G401.6 (cell line): ENCODE measurements at regions not wholly inside any gene's neighbourhood (a gene's known extent, or its start where the extent isn't known, plus 50 kb on each side); places are given as distances from the start of the nearest gene placed in this dataset.

ENCODE experiments used
- FAIRE-seq: peaks from 2 replicates; lab custom pipeline; 2012; peaks lifted over from hg19 to GRCh38; lab: Jason Lieb, UNC

GRCh38 chr10:31644931-31645633 is 283.5 kb downstream of the ARHGAP12 start:
- FAIRE-seq, result no peak

GRCh38 chr10:31642281-31642680 is 286.4 kb downstream of the ARHGAP12 start:
- no peak for FAIRE-seq

- no peak for FAIRE-seq
These were observed 293.1 kb downstream of the ARHGAP12 start for GRCh38 chr10:31635415-31636065.

GRCh38 chr10:31635009-31635408 is 293.6 kb downstream of the ARHGAP12 start:
- no peak for FAIRE-seq

- no peak for FAIRE-seq
These were observed 297.6 kb downstream of the ARHGAP12 start for GRCh38 chr10:31630861-31631567.

- FAIRE-seq, result no peak
These were observed 303.1 kb downstream of the ARHGAP12 start for GRCh38 chr10:31625566-31625965.

- no peak for FAIRE-seq
These were observed 304.0 kb downstream of the ARHGAP12 start for GRCh38 chr10:31624611-31625010.

GRCh38 chr10:31623947-31624346 is 304.7 kb downstream of the ARHGAP12 start:
- no peak for FAIRE-seq

GRCh38 chr10:31623466-31623865 is 304.4 kb downstream of the ZEB1 start:
- no peak for FAIRE-seq

GRCh38 chr10:31622978-31623377 is 304.0 kb downstream of the ZEB1 start:
- no peak for FAIRE-seq

- no peak for FAIRE-seq
These were observed 302.7 kb downstream of the ZEB1 start for GRCh38 chr10:31621733-31622132.

GRCh38 chr10:31620226-31621151 is 301.5 kb downstream of the ZEB1 start:
- no peak for FAIRE-seq

- no peak for FAIRE-seq
These were observed 300.6 kb downstream of the ZEB1 start for GRCh38 chr10:31619531-31620061.

GRCh38 chr10:31618541-31619291 is 299.7 kb downstream of the ZEB1 start:
- no peak for FAIRE-seq

GRCh38 chr10:31617757-31618156 is 298.7 kb downstream of the ZEB1 start:
- no peak for FAIRE-seq

- FAIRE-seq, result no peak
These were observed 298.1 kb downstream of the ZEB1 start for GRCh38 chr10:31617133-31617532.

- FAIRE-seq, result no peak
These were observed 296.1 kb downstream of the ZEB1 start for GRCh38 chr10:31615129-31615528.

- FAIRE-seq, result no peak
These were observed 295.6 kb downstream of the ZEB1 start for GRCh38 chr10:31614611-31615010.

- FAIRE-seq, result no peak
These were observed 293.1 kb downstream of the ZEB1 start for GRCh38 chr10:31612082-31612481.

- no peak for FAIRE-seq
These were observed 292.1 kb downstream of the ZEB1 start for GRCh38 chr10:31611161-31611560.

- no peak for FAIRE-seq
These were observed 288.5 kb downstream of the ZEB1 start for GRCh38 chr10:31607481-31607880.
